ENCODE measurements at regions not wholly inside any gene's neighbourhood (a gene's known extent, or its start where the extent isn't known, plus 50 kb on each side); places are given as distances from the start of the nearest gene placed in this dataset.
A peak's percentile ranks its signal among the peaks of the same experiment; 100 is the strongest.

- ATAC-seq (ENCODE audit: low FRiP score) (no peak), DNase-seq (ENCODE audit: low spot score) (no peak)
- TF ChIP-seq CTCF (IDR thresholded peaks at IDR 0.05), result no peak
Observed at GRCh38 chr10:31754803-31755624, 173.6 kb downstream of the ARHGAP12 start.

GRCh38 chr10:31753681-31754080, 174.9 kb downstream of the ARHGAP12 start:
- no peak for ATAC-seq (ENCODE audit: low FRiP score)
- TF ChIP-seq CTCF (IDR thresholded peaks at IDR 0.05), result no peak
- DNase-seq (ENCODE audit: low spot score), result no peak

GRCh38 chr10:31752170-31752569, 176.5 kb downstream of the ARHGAP12 start:
- ATAC-seq (ENCODE audit: low FRiP score) (no peak), DNase-seq (ENCODE audit: low spot score) (no peak)
- TF ChIP-seq CTCF (IDR thresholded peaks at IDR 0.05), result no peak

GRCh38 chr10:31751738-31752080, 176.9 kb downstream of the ARHGAP12 start:
- ATAC-seq (ENCODE audit: low FRiP score) (no peak), DNase-seq (ENCODE audit: low spot score) (no peak)
- no peak for TF ChIP-seq CTCF (IDR thresholded peaks at IDR 0.05)

GRCh38 chr10:31751051-31751737, 177.4 kb downstream of the ARHGAP12 start:
- DNase-seq (ENCODE audit: low spot score), result no peak
- no peak for TF ChIP-seq CTCF (IDR thresholded peaks at IDR 0.05)
- peak; percentile 34 for ATAC-seq (ENCODE audit: low FRiP score)

GRCh38 chr10:31749981-31750840, 178.4 kb downstream of the ARHGAP12 start:
- ATAC-seq (ENCODE audit: low FRiP score) (peak; percentile 21), DNase-seq (ENCODE audit: low spot score) (no peak)
- no peak for TF ChIP-seq CTCF (IDR thresholded peaks at IDR 0.05)

All from omental fat pad (tissue), 3 donors.